ENCODE measurements at regions not wholly inside any gene's neighbourhood (a gene's known extent, or its start where the extent isn't known, plus 50 kb on each side); places are given as distances from the start of the nearest gene placed in this dataset.

GRCh38 chr4:181258569-181258968, 984.6 kb upstream of the TENM3 start (continued):
- TF ChIP-seq, protein P1, sequence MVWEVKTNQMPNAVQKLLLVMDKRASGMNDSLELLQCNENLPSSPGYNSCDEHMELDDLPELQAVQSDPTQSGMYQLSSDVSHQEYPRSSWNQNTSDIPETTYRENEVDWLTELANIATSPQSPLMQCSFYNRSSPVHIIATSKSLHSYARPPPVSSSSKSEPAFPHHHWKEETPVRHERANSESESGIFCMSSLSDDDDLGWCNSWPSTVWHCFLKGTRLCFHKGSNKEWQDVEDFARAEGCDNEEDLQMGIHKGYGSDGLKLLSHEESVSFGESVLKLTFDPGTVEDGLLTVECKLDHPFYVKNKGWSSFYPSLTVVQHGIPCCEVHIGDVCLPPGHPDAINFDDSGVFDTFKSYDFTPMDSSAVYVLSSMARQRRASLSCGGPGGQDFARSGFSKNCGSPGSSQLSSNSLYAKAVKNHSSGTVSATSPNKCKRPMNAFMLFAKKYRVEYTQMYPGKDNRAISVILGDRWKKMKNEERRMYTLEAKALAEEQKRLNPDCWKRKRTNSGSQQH (CRISPR knock-in tag; IDR thresholded peaks at IDR 0.05; ENCODE audit: low read depth) = no peak
- TF ChIP-seq ZNF761 (CRISPR knock-in tag; conservative IDR thresholded peaks at IDR 0.05) (no peak), ZEB1 (IDR thresholded peaks at IDR 0.05; ENCODE audit: insufficient replicate concordance, low read depth) (no peak), ZMYM3 (CRISPR knock-in tag; IDR thresholded peaks at IDR 0.05) (no peak), ZNF777 (CRISPR knock-in tag; IDR thresholded peaks at IDR 0.05) (no peak), ZSCAN31 (CRISPR knock-in tag; IDR thresholded peaks at IDR 0.05; ENCODE audit: low read depth) (no peak)
- TF ChIP-seq, protein P2, sequence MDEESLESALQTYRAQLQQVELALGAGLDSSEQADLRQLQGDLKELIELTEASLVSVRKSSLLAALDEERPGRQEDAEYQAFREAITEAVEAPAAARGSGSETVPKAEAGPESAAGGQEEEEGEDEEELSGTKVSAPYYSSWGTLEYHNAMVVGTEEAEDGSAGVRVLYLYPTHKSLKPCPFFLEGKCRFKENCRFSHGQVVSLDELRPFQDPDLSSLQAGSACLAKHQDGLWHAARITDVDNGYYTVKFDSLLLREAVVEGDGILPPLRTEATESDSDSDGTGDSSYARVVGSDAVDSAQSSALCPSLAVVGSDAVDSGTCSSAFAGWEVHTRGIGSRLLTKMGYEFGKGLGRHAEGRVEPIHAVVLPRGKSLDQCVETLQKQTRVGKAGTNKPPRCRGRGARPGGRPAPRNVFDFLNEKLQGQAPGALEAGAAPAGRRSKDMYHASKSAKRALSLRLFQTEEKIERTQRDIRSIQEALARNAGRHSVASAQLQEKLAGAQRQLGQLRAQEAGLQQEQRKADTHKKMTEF (CRISPR knock-in tag; IDR thresholded peaks at IDR 0.05) = no peak

GRCh38 chr4:181259081-181259709, 984.0 kb upstream of the TENM3 start:
- intact Hi-C loops (cut with micrococcal nuclease; ENCODE audit: unreplicated experiment) (no loop called here), in situ Hi-C loops (cut with HindIII; ENCODE audit: extremely low pct_ligation_motif_present, low pct_unique_long_range_greater_than_20kb) (no loop called here)
- TF ChIP-seq ZNF468 (CRISPR knock-in tag; IDR thresholded peaks at IDR 0.05) = no peak
- no peak for TF ChIP-seq LBX2 (CRISPR knock-in tag; IDR thresholded peaks at IDR 0.05; ENCODE audit: borderline replicate concordance)
- no peak for TF ChIP-seq MYC (CRISPR knock-in tag; IDR thresholded peaks at IDR 0.05; ENCODE audit: borderline replicate concordance)
- TF ChIP-seq ZNF124 (CRISPR knock-in tag; IDR thresholded peaks at IDR 0.05) = no peak
- no peaks in the 10 kb centered on the region for H3K27me3 ChIP-seq (ENCODE audit: control insufficient read depth in 1 of 2, insufficient read depth in 2 of 2, low read length in 2 of 2)
- no peaks in the 10 kb centered on the region for H3K36me3 ChIP-seq (replicated peaks in 1 of 2; ENCODE audit: control insufficient read depth in 1 of 2, insufficient read depth in 2 of 2, low read length in 2 of 2)
- H3K4me1 ChIP-seq (ENCODE audit: insufficient read depth, low read length) = no peaks in the 10 kb centered on the region
- no peaks in the 10 kb centered on the region for H3K9me3 ChIP-seq (ENCODE audit: low read length)
- ATAC-seq (no peak), DNase-seq (ENCODE audit: low spot score) (no peak), FAIRE-seq (no peak)
- CTCF ChIA-PET (ENCODE audit: low intra/inter-chr PET ratio, low total read pairs) = no interaction called here
- no peak overlapping the region for H2AFZ ChIP-seq (ENCODE audit: low read length)
- no peaks in the 10 kb centered on the region for H4K20me1 ChIP-seq (ENCODE audit: insufficient read depth, low read length)
- POLR2A ChIA-PET = no interaction called here
- no peak overlapping the region for H3K4me3 ChIP-seq (replicated peaks in 1 of 3; ENCODE audit: insufficient read depth in 1 of 3, low read depth in 2 of 3, low read length in 3 of 3)
- BruUV-seq (replicated peaks) = no TSS peak
- H3K27ac ChIP-seq (ENCODE audit: extremely low read length, insufficient read depth, low read length) = no peak overlapping the region
- no peak overlapping the region for H3K4me2 ChIP-seq (ENCODE audit: low read depth, low read length)
- no peaks in the 10 kb centered on the region for H3K79me2 ChIP-seq (ENCODE audit: insufficient read depth, low read length)
- WGBS (ENCODE audit: low lambda C conversion rate) = 0% methylated on average over 4 of the region's 4 CpGs
- H3K9ac ChIP-seq (ENCODE audit: insufficient read depth, low read depth, low read length) = no peak overlapping the region

Data from HepG2 (cell line).